ENCODE measurements at regions not wholly inside any gene's neighbourhood (a gene's known extent, or its start where the extent isn't known, plus 50 kb on each side); places are given as distances from the start of the nearest gene placed in this dataset.

- TF ChIP-seq, protein P1, sequence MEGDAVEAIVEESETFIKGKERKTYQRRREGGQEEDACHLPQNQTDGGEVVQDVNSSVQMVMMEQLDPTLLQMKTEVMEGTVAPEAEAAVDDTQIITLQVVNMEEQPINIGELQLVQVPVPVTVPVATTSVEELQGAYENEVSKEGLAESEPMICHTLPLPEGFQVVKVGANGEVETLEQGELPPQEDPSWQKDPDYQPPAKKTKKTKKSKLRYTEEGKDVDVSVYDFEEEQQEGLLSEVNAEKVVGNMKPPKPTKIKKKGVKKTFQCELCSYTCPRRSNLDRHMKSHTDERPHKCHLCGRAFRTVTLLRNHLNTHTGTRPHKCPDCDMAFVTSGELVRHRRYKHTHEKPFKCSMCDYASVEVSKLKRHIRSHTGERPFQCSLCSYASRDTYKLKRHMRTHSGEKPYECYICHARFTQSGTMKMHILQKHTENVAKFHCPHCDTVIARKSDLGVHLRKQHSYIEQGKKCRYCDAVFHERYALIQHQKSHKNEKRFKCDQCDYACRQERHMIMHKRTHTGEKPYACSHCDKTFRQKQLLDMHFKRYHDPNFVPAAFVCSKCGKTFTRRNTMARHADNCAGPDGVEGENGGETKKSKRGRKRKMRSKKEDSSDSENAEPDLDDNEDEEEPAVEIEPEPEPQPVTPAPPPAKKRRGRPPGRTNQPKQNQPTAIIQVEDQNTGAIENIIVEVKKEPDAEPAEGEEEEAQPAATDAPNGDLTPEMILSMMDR (IDR thresholded peaks at IDR 0.05; ENCODE audit: low read length) = no peak
- no peak for TF ChIP-seq EZH2 (IDR thresholded peaks at IDR 0.05; ENCODE audit: borderline replicate concordance, low read length)
Measured at GRCh38 chr5:105460721-105461120, 1898.1 kb upstream of the NUDT12 start.
